ENCODE measurements at regions not wholly inside any gene's neighbourhood (a gene's known extent, or its start where the extent isn't known, plus 50 kb on each side); places are given as distances from the start of the nearest gene placed in this dataset.
A peak's percentile ranks its signal among the peaks of the same experiment; 100 is the strongest.
"Not testable (repeated sequence)": the region's sequence is repeated elsewhere in the genome, so short reads cannot be mapped to it uniquely, and the experiment has no call there.

DNA sequence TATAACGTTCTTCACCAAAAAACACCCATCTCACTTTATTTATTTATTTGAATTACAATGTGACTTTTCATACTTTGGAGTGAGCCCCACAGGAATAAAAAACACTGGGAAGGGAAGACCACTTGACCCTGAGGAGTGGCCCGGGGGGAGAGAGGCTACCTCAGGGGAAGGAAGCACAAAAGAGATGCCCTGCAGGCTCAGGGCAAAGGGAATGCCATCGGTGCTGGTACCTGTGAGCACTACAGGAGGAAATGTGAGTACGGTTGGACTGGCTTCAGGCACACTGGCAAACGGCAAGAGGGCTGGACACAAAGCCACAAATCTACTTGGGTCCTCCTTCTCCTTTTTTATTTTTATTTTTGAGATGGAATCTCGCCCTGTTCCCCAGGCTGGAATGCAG lies 363.9 kb upstream of the KLF4 start:
- DNase-seq = no peak

DNA sequence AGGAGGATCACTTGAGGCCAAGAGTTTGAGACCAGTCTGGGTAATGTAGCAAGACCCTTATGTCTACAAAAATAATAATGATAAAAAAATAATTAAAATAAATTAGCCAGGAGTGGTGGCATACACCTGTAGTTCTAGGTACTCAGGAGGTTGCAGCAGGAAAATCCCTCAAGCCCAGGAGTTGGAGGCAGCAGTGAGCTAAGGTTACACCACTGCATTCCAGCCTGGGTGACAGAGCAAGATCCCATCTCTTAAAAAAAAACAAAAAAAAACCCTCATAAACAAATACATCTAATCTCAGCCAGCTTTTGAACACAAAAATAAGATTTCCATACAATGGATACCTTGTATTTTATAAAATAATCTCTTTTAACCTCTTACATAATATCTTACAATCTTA lies 363.3 kb upstream of the KLF4 start:
- DNase-seq = no peak

DNA sequence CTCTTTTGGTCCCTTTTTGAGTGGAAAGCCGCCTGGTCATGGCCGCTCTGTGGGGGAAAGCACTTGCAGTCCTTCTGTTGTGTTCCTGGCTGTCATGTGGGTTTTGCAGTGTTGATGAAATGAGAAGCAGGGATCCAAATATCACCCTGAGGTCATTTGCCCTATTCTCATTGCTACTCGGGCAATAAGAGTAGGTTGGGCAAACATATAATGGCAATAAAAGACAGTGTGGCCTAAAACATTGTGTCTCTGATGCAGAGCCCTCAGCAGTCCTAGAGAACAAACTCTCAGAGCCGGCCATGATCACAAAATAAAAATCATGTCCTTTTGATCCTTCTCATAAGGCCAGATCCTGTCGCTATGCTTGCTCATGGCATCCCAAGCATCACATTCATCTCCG lies 361.1 kb upstream of the KLF4 start:
- no peak for DNase-seq

DNA sequence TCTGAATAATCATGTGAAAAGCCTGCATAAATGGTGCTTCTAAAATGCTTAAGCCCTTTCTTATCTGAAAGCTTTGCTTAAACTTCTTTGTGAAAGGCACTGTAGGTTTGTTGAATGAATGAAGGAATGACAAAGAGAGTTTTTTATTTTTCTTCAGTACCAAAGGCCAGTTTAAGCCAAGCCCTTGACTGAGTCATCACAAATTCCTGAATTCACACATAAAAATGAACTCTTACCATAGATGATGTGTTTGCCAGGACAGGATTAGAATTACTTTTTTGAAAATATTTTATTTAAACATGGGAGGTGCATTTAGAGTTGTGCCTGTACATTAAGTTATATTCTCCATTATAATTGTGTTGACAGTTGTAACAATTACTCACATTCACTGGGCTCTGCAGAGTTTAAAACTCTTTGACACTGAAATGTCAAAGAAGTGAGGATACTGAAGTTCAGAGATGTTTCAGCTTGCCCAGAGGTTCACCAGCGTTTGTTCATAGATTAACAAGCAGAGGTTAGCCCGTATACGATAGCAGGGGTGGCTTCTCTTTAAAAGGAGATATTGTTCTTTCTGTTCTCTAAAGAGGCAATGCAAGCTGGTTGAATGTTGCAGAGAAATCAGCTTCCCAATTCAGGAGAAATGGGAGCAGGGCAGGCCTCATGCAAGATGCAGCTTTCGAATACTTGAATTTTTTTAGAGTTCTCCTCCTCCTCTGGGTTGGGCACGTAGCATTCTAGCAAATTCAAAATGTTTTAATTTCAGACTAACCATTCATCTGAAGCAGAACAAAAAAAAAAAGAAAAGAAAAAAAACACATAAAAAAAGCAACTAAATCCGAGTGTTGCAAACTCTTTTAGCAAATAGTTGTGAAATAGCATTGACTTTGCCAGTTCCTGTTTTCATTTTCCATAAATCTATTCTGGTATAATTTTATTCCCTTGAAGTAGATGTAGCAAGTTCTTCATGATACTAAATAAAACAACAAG lies 358.7 kb upstream of the KLF4 start:
- no peak for DNase-seq

DNA sequence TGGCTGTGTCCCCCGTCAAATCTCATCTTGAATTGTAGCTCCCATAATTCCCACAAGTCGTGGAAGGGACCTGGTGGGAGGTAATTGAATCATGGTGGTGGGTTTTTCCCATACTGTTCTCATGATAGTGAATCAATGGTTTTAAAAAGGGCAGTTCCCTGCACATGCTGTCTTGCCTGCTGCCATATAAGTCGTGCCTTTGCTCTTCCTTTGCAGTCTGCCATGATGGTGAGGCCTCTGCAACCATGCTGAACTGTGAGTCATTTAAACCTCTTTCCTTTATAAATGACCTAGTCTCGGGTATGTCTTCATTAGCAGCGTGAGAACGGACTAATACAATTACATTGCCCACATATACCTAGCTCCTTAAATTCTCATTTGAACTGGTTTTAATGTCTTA lies 353.0 kb upstream of the KLF4 start:
- no peak for DNase-seq

DNA sequence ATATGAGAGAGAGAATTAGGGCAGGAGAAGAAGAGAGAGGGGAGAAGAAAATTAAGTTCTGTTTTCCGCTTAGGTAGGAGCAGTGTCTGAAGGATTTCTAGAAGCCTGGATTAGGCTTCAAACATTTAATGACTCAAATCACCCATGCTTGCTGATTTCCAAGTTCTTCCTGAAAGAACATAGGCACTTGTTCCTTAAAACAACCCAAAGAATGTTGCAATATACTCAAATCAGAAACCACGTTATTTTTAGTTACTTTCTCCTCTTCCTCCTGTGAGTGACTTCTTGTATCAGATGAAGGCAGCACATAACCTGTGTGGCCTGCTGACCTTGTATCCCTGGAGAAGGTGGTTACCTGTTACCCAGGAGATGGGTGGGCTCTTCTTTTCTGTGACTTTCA lies 351.5 kb upstream of the KLF4 start:
- no peak for DNase-seq

DNA sequence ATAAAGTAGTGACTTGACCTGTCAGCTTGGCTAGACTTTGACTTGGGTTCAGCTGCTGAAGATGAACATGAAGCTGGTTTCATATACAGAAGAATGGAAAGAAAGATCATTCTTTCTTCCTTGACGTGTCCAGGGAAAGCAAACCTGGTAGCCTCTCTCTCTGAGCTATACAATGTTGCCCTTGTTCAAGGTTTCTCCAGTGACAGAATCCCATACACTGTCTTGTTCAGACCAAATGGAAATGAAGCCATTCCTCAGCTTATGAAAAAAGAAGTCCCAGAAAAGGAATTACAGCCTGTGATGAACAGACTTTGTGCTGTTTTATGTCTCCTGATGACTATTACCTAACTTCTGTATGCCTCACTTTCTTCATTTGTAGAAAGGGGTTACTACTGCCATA lies 349.8 kb upstream of the KLF4 start:
- no peak for DNase-seq

DNA sequence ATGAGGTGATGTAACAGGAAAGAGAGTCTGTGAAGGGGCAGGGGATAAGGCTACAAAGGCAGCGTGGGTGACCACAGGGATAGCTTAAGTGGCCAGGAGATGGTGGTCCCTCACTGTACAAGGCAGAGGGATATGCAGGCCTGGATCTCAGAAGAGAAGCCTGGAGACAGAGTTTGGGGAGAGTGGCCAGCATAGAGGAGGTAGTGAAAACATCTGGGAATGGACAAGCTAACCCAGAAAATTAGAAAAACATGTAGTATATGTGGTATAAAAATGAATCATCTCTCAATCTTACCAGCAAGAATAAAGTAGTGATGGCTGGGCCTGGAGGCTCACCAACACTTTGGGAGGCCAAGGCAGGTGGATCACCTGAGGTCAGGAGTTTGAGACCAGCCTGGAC lies 349.2 kb upstream of the KLF4 start:
- no peak for DNase-seq

DNA sequence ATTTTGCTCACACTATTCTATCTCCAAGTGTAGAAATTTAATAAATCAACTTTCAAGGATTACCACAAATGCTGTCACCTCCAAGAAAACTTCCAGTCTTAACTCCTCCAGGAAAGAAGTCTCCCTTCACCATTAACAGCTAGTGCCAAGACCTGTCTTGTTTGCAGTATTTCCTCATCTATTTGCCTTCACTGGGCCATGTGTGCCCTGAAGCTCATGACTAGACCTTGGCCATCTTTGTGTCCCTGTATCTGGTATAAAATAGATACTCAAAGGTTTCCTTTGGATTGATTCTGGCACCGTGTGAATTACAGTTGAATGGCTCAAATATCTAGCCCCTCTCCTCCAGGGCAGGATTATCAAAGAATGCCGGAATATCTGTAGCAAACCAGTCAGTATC lies 346.7 kb upstream of the KLF4 start:
- DNase-seq = no peak

DNA sequence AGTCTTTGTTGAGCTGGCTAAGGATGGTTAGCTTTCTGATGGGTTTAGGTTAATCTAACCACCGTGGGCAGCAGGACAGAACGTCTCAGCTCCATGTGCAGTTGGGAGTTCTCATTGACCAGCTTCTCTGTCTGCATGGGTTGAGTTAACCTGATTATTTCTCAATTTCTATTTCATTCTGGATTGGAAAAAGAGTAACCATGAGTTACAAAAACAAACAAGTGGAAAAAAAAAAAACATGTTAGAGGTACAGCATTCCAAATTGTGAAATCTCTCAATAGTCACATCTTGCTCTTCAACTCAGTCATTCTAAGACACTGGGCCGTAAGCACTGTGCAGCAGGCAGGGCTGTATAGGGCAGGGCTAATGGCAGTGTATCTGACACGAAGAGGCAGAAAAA lies 343.7 kb upstream of the KLF4 start:
- DNase-seq = no peak

DNA sequence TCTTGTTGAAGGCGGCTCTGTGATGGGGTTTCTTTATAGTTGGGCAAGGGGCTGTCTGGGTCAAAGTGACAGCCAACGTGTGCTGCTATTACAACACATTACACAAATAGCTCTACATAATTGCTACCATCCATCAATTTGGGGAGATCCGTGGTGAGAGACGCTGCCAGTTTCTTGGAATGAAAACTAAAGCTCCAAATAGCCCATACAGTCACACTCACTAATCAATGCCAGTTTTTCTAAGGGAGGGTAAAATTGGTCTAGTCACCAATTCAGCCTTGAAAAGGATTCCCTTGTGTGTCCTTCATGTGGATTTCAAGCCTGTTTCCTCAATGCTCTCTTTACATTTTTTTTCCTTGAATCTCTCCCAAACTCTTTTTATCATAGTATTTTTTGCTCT lies 343.3 kb upstream of the KLF4 start:
- no peak for DNase-seq

DNA sequence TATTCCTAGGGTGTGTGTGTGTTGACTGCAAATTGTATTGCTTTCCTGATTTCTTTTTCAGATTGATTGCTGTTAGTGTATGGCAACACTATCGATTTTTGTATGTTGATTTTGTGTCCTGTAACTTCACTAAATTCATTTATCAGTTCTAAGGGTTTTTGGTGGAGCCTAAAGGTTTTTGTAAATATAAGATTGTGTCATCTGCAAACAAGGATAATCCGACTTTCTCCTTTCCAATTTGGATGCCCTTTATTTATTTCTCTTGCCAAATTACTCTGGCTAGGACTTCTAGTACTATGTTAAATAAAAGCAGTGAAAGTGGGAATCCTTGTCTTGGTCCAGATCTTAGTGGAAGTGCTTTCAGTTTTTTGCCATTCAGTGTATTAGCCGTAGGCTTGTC lies 340.9 kb upstream of the KLF4 start:
- DNase-seq = no peak

DNA sequence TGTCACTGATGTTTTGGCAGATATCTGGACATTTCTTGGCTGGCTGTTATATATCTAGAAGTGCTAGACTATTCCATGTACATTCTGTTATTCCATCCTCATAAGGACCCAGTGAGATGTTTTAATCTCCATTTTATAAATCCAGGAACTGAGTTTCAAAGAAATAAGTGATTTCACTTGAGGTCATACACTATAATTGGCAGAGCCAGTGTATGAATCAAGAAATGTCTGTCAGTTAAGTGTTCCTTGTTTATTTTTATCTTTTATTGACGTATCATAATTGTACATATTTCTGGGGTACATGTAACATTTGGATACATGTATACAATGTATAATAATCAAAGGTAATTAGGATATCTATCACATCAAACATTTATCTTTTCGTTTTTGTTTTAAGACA lies 338.3 kb upstream of the KLF4 start:
- no peak for DNase-seq

DNA sequence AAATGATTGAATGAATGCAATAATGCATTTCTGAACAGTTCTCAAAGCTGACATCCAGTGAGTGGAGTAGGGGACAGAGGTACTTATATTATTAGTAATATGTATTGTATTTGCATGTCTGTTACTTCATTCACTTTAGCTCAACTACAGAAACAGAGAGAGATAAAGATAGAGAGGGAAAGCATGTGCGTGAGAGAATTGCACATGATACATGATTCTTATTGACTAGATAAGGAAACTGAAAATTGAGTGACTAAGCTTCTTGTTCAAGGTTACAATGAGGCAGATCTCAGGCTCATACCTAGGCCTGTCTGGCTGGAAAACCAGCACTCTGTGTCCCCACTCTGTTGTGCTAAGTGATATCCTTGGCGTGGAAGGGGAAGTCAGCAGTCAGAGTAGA lies 337.7 kb upstream of the KLF4 start:
- no peak for DNase-seq

DNA sequence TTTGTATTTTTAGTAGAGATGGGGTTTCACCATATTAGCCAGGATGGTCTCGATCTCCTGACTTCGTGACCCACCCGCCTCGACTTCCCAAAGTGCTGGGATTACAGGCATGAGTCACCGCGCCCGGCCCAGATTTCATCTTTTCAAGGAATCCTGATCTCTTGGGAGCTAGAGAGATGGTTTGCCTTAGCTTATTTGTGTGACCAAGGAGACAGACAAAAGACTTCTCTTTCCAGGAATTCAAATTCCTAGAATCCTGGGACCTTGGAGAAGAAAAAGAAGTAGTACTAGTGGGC lies 337.1 kb upstream of the KLF4 start:
- DNase-seq = not testable (repeated sequence)

DNA sequence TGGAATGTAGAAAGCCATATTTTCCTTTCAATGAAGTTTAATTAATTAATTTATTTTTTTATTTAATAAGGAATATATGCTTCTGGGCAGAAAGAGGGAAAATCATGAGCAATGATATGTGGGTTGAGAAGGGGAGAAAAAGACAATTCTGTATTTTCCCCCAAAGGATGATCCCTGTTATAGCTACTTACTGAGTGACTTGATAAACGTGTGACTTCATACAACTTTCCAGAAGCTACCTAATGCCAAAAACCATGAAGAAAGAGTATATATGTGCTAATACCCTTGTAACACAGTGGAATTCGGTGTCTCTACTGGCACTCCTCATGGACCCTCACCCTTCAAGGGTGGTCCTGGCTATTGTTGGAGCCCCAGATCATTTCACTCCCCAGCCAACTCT lies 335.0 kb upstream of the KLF4 start:
- no peak for DNase-seq

DNA sequence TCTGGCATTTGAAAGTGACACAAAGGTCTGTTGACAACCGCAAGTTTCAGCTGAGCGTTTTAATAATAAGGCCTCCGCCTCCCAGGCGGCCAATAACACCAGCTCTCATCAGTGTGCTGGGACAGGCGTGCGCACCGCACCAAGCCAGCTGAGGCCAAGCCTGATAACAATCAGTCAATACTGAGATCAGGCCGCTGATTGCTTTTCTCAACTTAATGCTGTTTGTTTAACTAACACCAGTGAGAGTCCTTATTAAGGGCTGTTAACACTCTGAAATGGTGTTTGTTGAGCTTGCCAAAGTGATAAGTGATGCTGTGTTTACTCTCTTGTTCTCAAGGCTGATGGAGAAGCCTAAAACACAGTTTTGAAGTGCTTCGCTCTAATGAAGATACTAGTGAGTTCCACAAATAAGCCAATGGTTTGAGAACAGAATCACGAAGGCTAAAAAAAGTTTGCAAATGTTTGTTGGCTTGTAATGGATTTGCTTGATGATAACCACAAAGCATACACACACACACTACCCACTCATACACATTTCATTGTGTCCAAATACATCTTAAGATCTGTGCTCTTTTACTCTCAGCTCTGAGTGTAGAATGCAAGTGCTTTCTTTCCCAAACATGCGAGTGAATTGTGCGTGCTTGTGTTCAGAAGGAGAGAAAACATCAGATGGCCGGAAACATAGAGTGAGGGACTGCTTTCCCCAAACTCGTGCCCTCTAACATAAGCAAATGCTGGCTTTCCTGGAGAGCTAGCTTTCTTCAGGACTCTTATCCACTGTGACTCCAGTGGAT lies 330.4 kb upstream of the KLF4 start:
- peak; percentile 79 for DNase-seq

DNA sequence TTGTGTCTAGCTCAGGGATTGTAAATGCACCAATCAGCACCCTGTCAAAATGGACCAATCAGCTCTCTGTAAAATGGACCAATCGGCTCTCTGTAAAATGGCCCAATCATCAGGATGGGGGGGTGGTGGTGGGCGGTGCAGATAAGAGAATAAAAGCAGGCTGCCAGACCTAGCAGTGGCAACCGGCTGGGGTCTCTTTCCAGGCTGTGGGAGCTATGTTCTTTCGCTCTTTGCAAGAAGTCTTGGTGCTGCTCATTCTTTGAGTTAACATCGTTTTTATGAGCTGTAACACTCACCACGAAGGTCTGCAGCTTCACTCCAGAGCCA lies 328.9 kb upstream of the KLF4 start:
- not testable (repeated sequence) for DNase-seq

DNA sequence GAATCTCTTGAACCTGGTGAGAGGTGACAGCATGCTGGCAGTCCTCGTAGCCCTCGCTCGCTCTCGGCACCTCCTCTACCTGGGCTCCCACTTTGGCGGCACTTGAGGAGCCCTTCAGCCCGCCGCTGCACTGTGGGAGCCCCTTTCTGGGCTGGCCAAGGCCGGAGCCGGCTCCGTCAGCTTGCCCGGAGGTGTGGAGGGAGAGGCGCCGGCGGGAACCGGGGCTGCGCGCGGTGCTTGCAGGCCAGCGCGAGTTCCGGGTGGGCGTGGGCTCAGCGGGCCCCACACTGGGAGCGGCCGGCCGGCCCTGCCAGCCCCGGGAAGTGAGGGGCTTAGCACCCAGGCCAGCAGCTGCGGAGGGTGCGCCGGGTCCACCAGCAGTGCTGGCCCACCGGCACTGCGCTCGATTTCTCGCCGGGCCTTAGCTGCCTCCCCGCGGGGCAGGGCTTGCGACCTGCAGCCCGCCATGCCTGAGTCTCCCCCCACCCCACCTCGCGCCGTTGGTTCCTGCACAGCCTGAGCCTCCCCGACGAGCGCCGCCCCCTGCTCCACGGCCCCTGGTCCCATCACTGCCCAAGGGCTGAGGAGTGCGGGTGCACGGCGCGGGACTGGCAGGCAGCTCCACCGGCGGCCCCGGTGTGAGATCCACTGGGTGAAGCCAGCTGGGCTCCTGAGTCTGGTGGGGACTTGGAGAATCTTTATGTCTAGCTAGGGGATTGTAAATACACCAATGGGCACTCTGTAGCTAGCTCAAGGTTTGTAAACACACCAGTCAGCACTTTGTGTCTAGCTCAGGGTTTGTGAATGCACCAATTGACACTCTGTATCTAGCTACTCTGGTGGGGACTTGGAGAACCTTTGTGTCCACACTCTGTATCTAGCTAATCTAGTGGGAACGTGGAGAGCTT lies 328.3 kb upstream of the KLF4 start:
- not testable (repeated sequence) for DNase-seq

DNA sequence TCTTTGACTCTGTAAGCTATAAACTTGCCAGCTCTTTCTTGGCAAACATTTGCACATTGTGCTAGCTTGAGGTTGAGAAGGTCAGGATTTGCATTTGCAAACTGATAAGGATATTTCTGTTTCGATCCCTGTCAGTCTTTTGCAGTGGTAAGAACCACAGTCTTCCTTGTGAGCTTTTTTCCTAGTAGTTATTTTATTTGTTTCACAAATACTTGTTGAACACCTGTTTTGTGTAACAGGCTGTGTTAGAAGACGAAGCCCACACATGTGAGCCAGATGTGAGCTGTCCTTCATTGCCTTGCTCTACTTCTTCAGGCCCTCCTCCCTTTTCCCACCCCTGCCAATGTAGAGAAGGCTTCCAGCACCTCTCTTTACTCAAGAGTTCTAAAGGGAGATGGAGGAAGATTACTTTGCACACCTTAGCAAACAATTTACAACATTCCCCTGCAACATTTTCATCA lies 327.0 kb upstream of the KLF4 start:
- DNase-seq = no peak

DNA sequence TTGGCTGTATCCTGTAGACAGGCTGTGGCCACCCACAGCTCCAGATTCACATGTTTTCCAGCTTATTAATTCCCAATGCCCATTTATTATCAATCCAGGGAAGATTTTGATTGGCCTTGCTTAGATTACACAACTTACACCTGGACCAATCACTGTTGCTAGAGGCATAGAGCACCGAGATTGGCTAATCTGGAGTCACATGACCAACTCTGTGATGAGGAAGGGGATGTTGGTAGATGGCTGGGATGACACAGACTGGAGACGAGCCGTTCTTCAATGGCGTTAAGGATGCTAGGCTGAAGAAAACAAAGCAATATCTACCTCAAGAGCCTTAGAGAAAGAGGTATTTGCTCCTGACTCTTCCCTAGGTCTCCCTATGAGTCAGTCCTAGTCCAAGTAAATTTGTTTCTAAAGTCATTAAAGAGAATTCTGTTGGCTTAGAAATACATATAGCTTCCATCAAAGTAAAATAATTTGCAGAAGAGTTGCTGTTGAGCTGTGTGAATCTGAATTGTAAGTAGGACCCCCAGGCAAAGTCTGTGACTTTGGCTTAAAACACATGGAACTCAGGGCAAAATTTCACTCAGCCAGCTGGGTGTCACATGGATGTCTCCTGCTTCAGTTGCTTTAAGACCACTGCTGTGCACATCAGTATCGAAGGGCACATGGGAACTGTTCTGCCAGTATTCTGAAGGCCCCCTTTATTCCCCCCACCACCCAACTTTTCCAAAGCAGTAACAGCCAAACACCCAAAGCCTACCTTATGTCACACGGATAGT lies 326.4 kb upstream of the KLF4 start:
- no peak for DNase-seq

DNA sequence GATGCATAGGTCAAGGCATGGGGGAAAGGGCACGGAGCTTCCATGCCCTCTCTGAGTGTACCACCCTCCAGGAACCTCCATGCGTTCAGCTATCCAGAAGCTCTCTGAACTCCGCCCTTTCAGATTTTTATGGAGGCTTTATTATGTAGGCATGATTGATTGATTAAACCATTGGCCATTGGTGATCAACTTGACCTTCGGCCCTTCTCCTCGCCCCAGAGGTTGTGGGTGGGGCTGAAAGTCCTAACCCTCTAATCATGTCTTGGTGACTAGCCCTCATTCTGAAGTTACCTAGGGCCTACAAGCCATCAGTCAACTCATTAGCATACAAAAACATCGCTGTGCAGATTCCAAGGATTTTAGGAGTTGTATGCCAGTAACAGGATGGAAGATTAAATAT lies 323.7 kb upstream of the KLF4 start:
- DNase-seq = no peak

Measured in NCI-H345 (cell line).